HepG2 (cell line): ENCODE measurements at regions not wholly inside any gene's neighbourhood (a gene's known extent, or its start where the extent isn't known, plus 50 kb on each side); places are given as distances from the start of the nearest gene placed in this dataset.

ENCODE experiments used
- ATAC-seq: fragments of 200-7000 bp; cut with Tn5 transposase; 3 replicates; pipeline ENCODE4 v1.9.1; 2020; ENCODE audit warnings: mild to moderate bottlenecking, moderate library complexity
- BruUV-seq: library from RNA; stranded (reverse); fragments of 400-500 nt; replicated peaks from 2 replicates; lab custom pipeline; 2021; lab: Mats Ljungman, UMichigan
- CTCF ChIA-PET: fragments of 300-600 bp; formaldehyde crosslinking; extraction: SDS; loops from one replicate; lab custom pipeline; 2021; ENCODE audit warnings: low total read pairs, inconsistent platforms, low intra/inter-chr PET ratio; lab: Yijun Ruan, JAX
- POLR2A ChIA-PET: fragments of 350-600 bp; sonication (Branson Sonifier 250); formaldehyde crosslinking; loops from one replicate; lab custom pipeline; 2020; ENCODE audit warnings: antibody characterized with exemption, inconsistent platforms; lab: Yijun Ruan, JAX
- DNase-seq: peaks from one replicate; pipeline ENCODE4 v3.0.0-alpha.2; 2015; ENCODE audit warnings: low spot score
- FAIRE-seq: peaks from 3 replicates; lab custom pipeline; 2011; peaks lifted over from hg19 to GRCh38; lab: Jason Lieb, UNC
- H2AFZ ChIP-seq: one replicate; pipeline ENCODE4 v1.6.1; 2011; ENCODE audit warnings: low read length, inconsistent platforms
- H3K27ac ChIP-seq: fragments of 300-600 bp; 3 replicates; pipeline ENCODE4 v1.8.0; 2011; ENCODE audit warnings: mixed run types, mild to moderate bottlenecking, mixed read lengths, low read length, inconsistent platforms; ENCODE audit not compliant: insufficient read depth; ENCODE audit errors: extremely low read length
- H3K27me3 ChIP-seq, 2 experiments: fragments of 200-600 bp in 1 of 2; 2 replicates in 1 of 2; 3 replicates in 1 of 2; pipeline versions ENCODE4 v1.6.0 to v1.8.0; 2011; ENCODE audit warnings: low read length in 2 of 2, mild to moderate bottlenecking in 2 of 2, moderate library complexity in 2 of 2, inconsistent platforms in 1 of 2; ENCODE audit not compliant: insufficient read depth in 2 of 2, control insufficient read depth in 1 of 2
- H3K36me3 ChIP-seq, 2 experiments: fragments of 200-600 bp in 1 of 2; replicated peaks in 1 of 2; 2 replicates in 1 of 2; 3 replicates in 1 of 2; pipeline versions ENCODE4 v1.5.1 to v1.8.0; 2011; ENCODE audit warnings: low read length in 2 of 2, inconsistent platforms in 1 of 2; ENCODE audit not compliant: insufficient read depth in 2 of 2, control insufficient read depth in 1 of 2
- H3K4me1 ChIP-seq: 2 replicates; pipeline ENCODE4 v1.5.1; 2012; ENCODE audit warnings: low read length, inconsistent platforms; ENCODE audit not compliant: insufficient read depth
- H3K4me2 ChIP-seq: 2 replicates; pipeline ENCODE4 v1.6.0; 2011; ENCODE audit warnings: low read depth, low read length, inconsistent platforms
- H3K4me3 ChIP-seq, 3 experiments: fragments of 200-600 bp in 1 of 3; sonication (generic), shearing (Covaris generic) in 1 of 3; replicated peaks in 1 of 3; 2 replicates each; pipeline ENCODE4 v1.5.1; 2011 to 2016; ENCODE audit warnings: low read length in 3 of 3, inconsistent platforms in 2 of 3, low read depth in 2 of 3, mild to moderate bottlenecking in 2 of 3, control low read depth in 1 of 3, mixed read lengths in 1 of 3; ENCODE audit not compliant: insufficient read depth in 1 of 3
- H3K79me2 ChIP-seq: one replicate; pipeline ENCODE4 v1.6.1; 2011; ENCODE audit warnings: low read length, inconsistent platforms; ENCODE audit not compliant: insufficient read depth
- H3K9ac ChIP-seq: 2 replicates; pipeline ENCODE4 v1.6.0; 2011; ENCODE audit warnings: mild to moderate bottlenecking, low read depth, low read length, inconsistent platforms; ENCODE audit not compliant: insufficient read depth
- H3K9me3 ChIP-seq: 2 replicates; pipeline ENCODE4 v1.5.1; 2012; ENCODE audit warnings: mild to moderate bottlenecking, low read length
- H4K20me1 ChIP-seq: 2 replicates; pipeline ENCODE4 v1.6.0; 2011; ENCODE audit warnings: inconsistent platforms, mild to moderate bottlenecking, low read length, moderate library complexity; ENCODE audit not compliant: insufficient read depth
- ARNT ChIP-seq: fragments of 450-650 bp; IDR thresholded peaks from 2 replicates; pipeline ENCODE4 v1.6.1; 2017
- HIVEP1 ChIP-seq: sonication (generic); formaldehyde crosslinking; IDR thresholded peaks from 2 replicates; pipeline ENCODE4 v1.4.0; 2020; ENCODE audit warnings: mild to moderate bottlenecking, missing genetic modification reagents
- HNRNPK ChIP-seq: fragments of 200-400 bp; formaldehyde crosslinking; IDR thresholded peaks from 2 replicates; pipeline ENCODE4 v1.6.1; 2018; ENCODE audit warnings: low read length, low read depth, moderate library complexity, mild to moderate bottlenecking; ENCODE audit not compliant: poor library complexity, severe bottlenecking
- NBN ChIP-seq: fragments of 450-650 bp; conservative IDR thresholded peaks from 2 replicates; pipeline ENCODE4 v1.6.1; 2017
- NR2C2 ChIP-seq: sonication (generic); formaldehyde crosslinking; IDR thresholded peaks from 2 replicates; pipeline ENCODE4 v1.4.0; 2020; ENCODE audit warnings: missing genetic modification reagents, mild to moderate bottlenecking, moderate library complexity, borderline replicate concordance
- PCBP2 ChIP-seq: fragments of 200-400 bp; formaldehyde crosslinking; optimal IDR thresholded peaks from 2 replicates; pipeline ENCODE3; 2018; ENCODE audit warnings: low read length, low read depth; ENCODE audit not compliant: poor library complexity, severe bottlenecking
- RCOR2 ChIP-seq: IDR thresholded peaks from 2 replicates; pipeline ENCODE4 v1.6.1; 2016; ENCODE audit warnings: missing biosample characterization, missing genetic modification reagents
- ZNF12 ChIP-seq: sonication (generic); formaldehyde crosslinking; IDR thresholded peaks from 2 replicates; pipeline ENCODE4 v1.5.0; 2020; ENCODE audit warnings: missing genetic modification reagents
- ZNF670 ChIP-seq: sonication (generic); formaldehyde crosslinking; IDR thresholded peaks from 2 replicates; pipeline ENCODE4 v1.8.0; 2022; ENCODE audit warnings: mild to moderate bottlenecking, missing genetic modification reagents, borderline replicate concordance
- ZNF772 ChIP-seq: sonication (generic); formaldehyde crosslinking; IDR thresholded peaks from 2 replicates; pipeline ENCODE4 v1.5.0; 2020; ENCODE audit warnings: mild to moderate bottlenecking, missing genetic modification reagents
- WGBS: methylation state at CpG from one replicate; pipeline ENCODE4 v1.1.6; 2017; ENCODE audit warnings: low lambda C conversion rate; 5-methylcytosine and 5-hydroxymethylcytosine counted together
- in situ Hi-C: cut with HindIII; loops from 2 replicates; pipeline ENCODE4 v1.10.0; 2017; ENCODE audit warnings: low pct_unique_long_range_greater_than_20kb; ENCODE audit not compliant: extremely low pct_ligation_motif_present
- intact Hi-C: fragments of 100-400 bp; cut with micrococcal nuclease; formaldehyde crosslinking; loops from one replicate; pipeline ENCODE4 v1.10.0; 2022; ENCODE audit not compliant: unreplicated experiment
- TF ChIP-seq, protein P1 (sequence below): sonication (generic); formaldehyde crosslinking; IDR thresholded peaks from 2 replicates; pipeline ENCODE4 v1.5.0; 2020; ENCODE audit warnings: mild to moderate bottlenecking, missing genetic modification reagents

DNA sequence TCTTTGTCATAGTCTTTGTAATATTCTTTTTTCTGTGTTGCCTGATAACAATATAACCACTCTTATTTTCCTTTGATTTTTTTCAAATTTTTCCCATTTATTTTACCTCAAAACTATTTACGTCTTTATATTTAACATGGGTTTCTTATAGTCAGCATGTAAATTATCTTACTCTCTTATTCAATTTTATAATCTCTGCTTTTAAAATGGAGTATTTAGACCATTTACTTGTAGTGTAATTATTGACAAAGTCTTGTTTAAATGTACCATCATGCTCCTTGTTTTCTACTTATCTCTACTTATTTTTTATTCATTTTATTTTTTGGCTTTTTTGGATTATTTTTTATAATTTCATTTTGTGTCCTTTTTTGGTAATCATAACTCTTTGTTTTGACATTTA lies 476.5 kb upstream of the MAP3K7 start:
- H3K4me1 ChIP-seq, result no peaks in the 10 kb centered on the region
- no peak overlapping the region for H3K27ac ChIP-seq
- FAIRE-seq, result no peak
- no peak for TF ChIP-seq ZNF772
- no peak for TF ChIP-seq ARNT
- TF ChIP-seq NR2C2 (CRISPR knock-in tag), result no peak
- no peaks in the 10 kb centered on the region for H3K9me3 ChIP-seq
- WGBS, result 3% methylated on average over 1 of the region's 1 CpG
- no peak overlapping the region for H2AFZ ChIP-seq
- in situ Hi-C loops, result no loop called here
- ChIA-PET CTCF (no interaction called here), POLR2A (no interaction called here)
- no peaks in the 10 kb centered on the region for H3K36me3 ChIP-seq
- H3K79me2 ChIP-seq, result no peaks in the 10 kb centered on the region
- DNase-seq, result no peak
- no peaks in the 10 kb centered on the region for H3K27me3 ChIP-seq
- no peak overlapping the region for H3K4me2 ChIP-seq
- no peak overlapping the region for H3K9ac ChIP-seq
- no peak overlapping the region for H3K4me3 ChIP-seq
- H4K20me1 ChIP-seq, result no peaks in the 10 kb centered on the region
- no TSS peak for BruUV-seq
- ATAC-seq, result no peak
- intact Hi-C loops, result no loop called here

GRCh38 chr6:91057689-91058088 lies 470.8 kb upstream of the MAP3K7 start:
- in situ Hi-C loops, result no loop called here
- no peak overlapping the region for H3K4me2 ChIP-seq
- WGBS, result 10% methylated on average over 1 of the region's 1 CpG
- no peak overlapping the region for H3K9ac ChIP-seq
- TF ChIP-seq ZNF670, result no peak
- TF ChIP-seq, protein P1, sequence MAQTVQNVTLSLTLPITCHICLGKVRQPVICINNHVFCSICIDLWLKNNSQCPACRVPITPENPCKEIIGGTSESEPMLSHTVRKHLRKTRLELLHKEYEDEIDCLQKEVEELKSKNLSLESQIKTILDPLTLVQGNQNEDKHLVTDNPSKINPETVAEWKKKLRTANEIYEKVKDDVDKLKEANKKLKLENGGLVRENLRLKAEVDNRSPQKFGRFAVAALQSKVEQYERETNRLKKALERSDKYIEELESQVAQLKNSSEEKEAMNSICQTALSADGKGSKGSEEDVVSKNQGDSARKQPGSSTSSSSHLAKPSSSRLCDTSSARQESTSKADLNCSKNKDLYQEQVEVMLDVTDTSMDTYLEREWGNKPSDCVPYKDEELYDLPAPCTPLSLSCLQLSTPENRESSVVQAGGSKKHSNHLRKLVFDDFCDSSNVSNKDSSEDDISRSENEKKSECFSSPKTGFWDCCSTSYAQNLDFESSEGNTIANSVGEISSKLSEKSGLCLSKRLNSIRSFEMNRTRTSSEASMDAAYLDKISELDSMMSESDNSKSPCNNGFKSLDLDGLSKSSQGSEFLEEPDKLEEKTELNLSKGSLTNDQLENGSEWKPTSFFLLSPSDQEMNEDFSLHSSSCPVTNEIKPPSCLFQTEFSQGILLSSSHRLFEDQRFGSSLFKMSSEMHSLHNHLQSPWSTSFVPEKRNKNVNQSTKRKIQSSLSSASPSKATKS, result no peak
- TF ChIP-seq PCBP2, result peak; percentile 53
- TF ChIP-seq HIVEP1 (CRISPR knock-in tag), result no peak
- TF ChIP-seq HNRNPK, result peak; percentile 82
- no peak for TF ChIP-seq RCOR2
- TF ChIP-seq NBN, result no peak
- no peak for TF ChIP-seq ZNF12 (CRISPR knock-in tag)
- POLR2A ChIA-PET, result no interaction called here
- DNase-seq (no peak), ATAC-seq (no peak), FAIRE-seq (no peak)
- no TSS peak for BruUV-seq
- no peaks in the 10 kb centered on the region for H3K79me2 ChIP-seq
- H3K27me3 ChIP-seq, result no peaks in the 10 kb centered on the region
- no peaks in the 10 kb centered on the region for H3K4me1 ChIP-seq
- no peak overlapping the region for H3K4me3 ChIP-seq
- no peak overlapping the region for H3K27ac ChIP-seq
- H4K20me1 ChIP-seq, result no peaks in the 10 kb centered on the region
- CTCF ChIA-PET, result no interaction called here
- intact Hi-C loops, result no loop called here
- H3K9me3 ChIP-seq, result peaks cover 12% of the 10 kb centered on the region; the same call in 1 of the 2 replicates
- no peak overlapping the region for H2AFZ ChIP-seq
- H3K36me3 ChIP-seq, result no peaks in the 10 kb centered on the region
